Aorta (tissue), 5 donors: ENCODE measurements at regions not wholly inside any gene's neighbourhood (a gene's known extent, or its start where the extent isn't known, plus 50 kb on each side); places are given as distances from the start of the nearest gene placed in this dataset.

Source experiments
- ATAC-seq: fragments of 200-7000 bp; cut with Tn5 transposase; one replicate; pipeline ENCODE4 v1.9.1; 2022; ENCODE audit warnings: moderate library complexity; ENCODE audit not compliant: low FRiP score
- DNase-seq, 2 donors: peaks; one replicate each; pipeline ENCODE4 v3.0.0-alpha.2; 2020
- H3K27ac ChIP-seq, 2 donors: one replicate each; pipeline ENCODE4 v1.5.1; 2013; ENCODE audit warnings: low read length in 2 of 2, mild to moderate bottlenecking in 2 of 2, moderate library complexity in 2 of 2, control low read depth in 1 of 2, inconsistent platforms in 1 of 2, low read depth in 1 of 2
- H3K27me3 ChIP-seq, 2 donors: one replicate each; pipeline ENCODE4 v1.6.1; 2013; ENCODE audit warnings: control low read depth in 1 of 2, low read length in 1 of 2, mild to moderate bottlenecking in 1 of 2, moderate library complexity in 1 of 2; ENCODE audit not compliant: insufficient read depth in 2 of 2, control insufficient read depth in 1 of 2
- H3K36me3 ChIP-seq, 2 donors: one replicate each; pipeline ENCODE4 v1.6.1; 2013; ENCODE audit warnings: control low read depth in 1 of 2, low read length in 1 of 2, mild to moderate bottlenecking in 1 of 2; ENCODE audit not compliant: insufficient read depth in 2 of 2, control insufficient read depth in 1 of 2
- H3K4me1 ChIP-seq, 2 donors: one replicate each; pipeline ENCODE4 v1.6.1; 2013; ENCODE audit warnings: low read length in 2 of 2, control low read depth in 1 of 2, mild to moderate bottlenecking in 1 of 2, moderate library complexity in 1 of 2; ENCODE audit not compliant: insufficient read depth in 2 of 2, control insufficient read depth in 1 of 2
- H3K4me3 ChIP-seq, 2 donors: one replicate each; pipeline ENCODE4 v1.5.1; 2013; ENCODE audit warnings: low read length in 2 of 2, control low read depth in 1 of 2, mild to moderate bottlenecking in 1 of 2
- H3K9me3 ChIP-seq: one replicate; pipeline ENCODE4 v1.6.1; 2013; ENCODE audit warnings: mild to moderate bottlenecking, low read length; ENCODE audit not compliant: control insufficient read depth
- WGBS, 2 donors: extraction: QIAGEN DNeasy Blood & Tissue Kit; methylation state at CpG; one replicate each; pipeline ENCODE4 v1.1.7; 2013; 5-methylcytosine and 5-hydroxymethylcytosine counted together
- intact Hi-C, 2 donors: fragments of 100-400 bp; cut with DNase I; formaldehyde crosslinking; loops; one replicate each; pipeline versions ENCODE4 v1.14.2 to v1.15.0; 2022
- donor health status: healthy with polysubstance abuse.
- donor health status: Bipolar disorder and iron deficiency.
- donor health status: DM: no; HTN: no; CAD: no.
- donor health status: DM: no; HTN: no; CAD: no.
- donor health status: DM: yes; HTN: yes; CAD: no.

DNA sequence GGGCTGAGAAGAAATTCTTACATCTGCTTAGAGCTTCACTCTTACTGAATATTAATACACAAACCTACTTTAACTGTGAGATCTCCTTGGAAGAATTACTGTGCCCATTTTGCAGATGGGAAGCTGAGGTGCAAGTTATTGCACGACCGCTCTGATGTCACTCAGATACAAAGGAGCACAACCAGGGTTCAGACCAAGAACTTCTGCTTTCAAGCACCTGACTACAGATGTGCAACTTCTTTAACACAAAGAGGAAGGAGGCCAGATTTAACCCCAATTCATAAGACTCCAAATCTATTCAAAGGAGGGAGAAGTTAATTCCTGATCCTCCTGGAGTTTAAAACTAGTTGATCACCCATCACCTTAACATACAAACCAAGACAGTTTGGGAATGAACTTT is 232.6 kb downstream of the VRK1 start:
- Histone ChIP-seq H3K9me3 (peaks cover 4% of the 10 kb centered on the region), H3K4me3 (no peak overlapping the region), H3K36me3 (no peaks in the 10 kb centered on the region), H3K27me3 (peaks cover 0 to 2% of the 10 kb centered on the region in 2 donors), H3K4me1 (no peaks in the 10 kb centered on the region), H3K27ac (no peak overlapping the region)
- ATAC-seq (no peak), DNase-seq (no peak)
- intact Hi-C loops: no loop called here
- 94% methylated on average over 2 of the region's 2 CpGs for WGBS, 2 donors

- H3K27me3 ChIP-seq: peaks cover 0 to 5% of the 10 kb centered on the region in 2 donors
These were observed 234.3 kb downstream of the VRK1 start for GRCh38 chr14:97031530-97031929.

DNA sequence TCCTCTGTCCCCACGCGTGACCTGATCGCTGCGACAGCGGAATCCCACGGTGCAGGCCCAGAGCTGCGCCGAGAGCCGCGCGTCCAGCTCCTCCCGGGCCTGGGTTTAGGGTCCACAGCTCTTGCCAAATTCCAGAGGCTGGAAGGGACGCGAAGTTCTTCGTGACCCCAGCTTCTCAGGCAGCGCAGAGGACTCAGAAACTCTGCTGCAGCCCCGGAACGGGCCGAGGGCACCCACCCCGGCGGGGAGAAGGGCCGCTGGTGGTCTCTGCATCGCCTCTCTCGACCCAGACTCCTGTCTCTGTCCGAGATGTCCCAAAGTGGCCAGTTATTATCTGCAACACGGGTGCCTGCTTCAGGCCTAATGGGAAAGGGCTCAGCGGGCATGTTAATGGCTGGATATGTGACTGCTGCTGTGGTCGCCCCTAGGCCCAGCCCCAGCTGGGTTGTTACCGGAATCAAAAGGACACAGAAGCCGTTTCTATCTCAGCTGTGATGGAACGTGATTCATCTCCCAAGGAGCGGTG is 236.4 kb downstream of the VRK1 start:
- intact Hi-C loops: no loop called here

More at GRCh38 chr14:97031530-97031929, 234.3 kb downstream of the VRK1 start:
- no peak overlapping the region for H3K27ac ChIP-seq
- no peaks in the 10 kb centered on the region for H3K4me1 ChIP-seq
- DNase-seq (no peak), ATAC-seq (no peak)
- H3K9me3 ChIP-seq: peaks cover 6% of the 10 kb centered on the region
- intact Hi-C loops: no loop called here
- no peak overlapping the region for H3K4me3 ChIP-seq
- WGBS, 2 donors: 81 to 97% methylated on average over 4 of the region's 4 CpGs
- H3K36me3 ChIP-seq: no peaks in the 10 kb centered on the region

GRCh38 chr14:97036086-97036852 is 239.1 kb downstream of the VRK1 start:
- peaks cover 10% of the 10 kb centered on the region for H3K9me3 ChIP-seq
- intact Hi-C loops: no loop called here
- no peaks in the 10 kb centered on the region for H3K4me1 ChIP-seq
- no peak overlapping the region for H3K4me3 ChIP-seq
- DNase-seq (no peak), ATAC-seq (no peak)
- peaks cover 0 to 5% of the 10 kb centered on the region in 2 donors for H3K27me3 ChIP-seq
- H3K27ac ChIP-seq: no peak overlapping the region
- WGBS, 2 donors: 64 to 74% methylated on average over 16 of the region's 16 CpGs
- no peaks in the 10 kb centered on the region for H3K36me3 ChIP-seq

More for the DNA sequence above, 236.4 kb downstream of the VRK1 start:
- Histone ChIP-seq H3K36me3 (no peaks in the 10 kb centered on the region), H3K4me3 (no peak overlapping the region), H3K9me3 (peaks cover 6% of the 10 kb centered on the region), H3K27ac (no peak overlapping the region), H3K27me3 (peaks cover 0 to 5% of the 10 kb centered on the region in 2 donors), H3K4me1 (no peaks in the 10 kb centered on the region)
- WGBS, 2 donors: 20 to 22% methylated on average over 31 to 32 of the region's 32 CpGs
- no peak for ATAC-seq
- DNase-seq: no peak

- Histone ChIP-seq H3K4me1 (no peaks in the 10 kb centered on the region), H3K36me3 (no peaks in the 10 kb centered on the region), H3K4me3 (no peak overlapping the region), H3K27me3 (peaks cover 0 to 2% of the 10 kb centered on the region in 2 donors), H3K9me3 (peaks cover 8% of the 10 kb centered on the region), H3K27ac (no peak overlapping the region)
- WGBS, 2 donors: 79 to 83% methylated on average over 1 of the region's 1 CpG
- intact Hi-C loops: no loop called here
- ATAC-seq: no peak
- DNase-seq: no peak
These were observed 242.7 kb downstream of the VRK1 start for GRCh38 chr14:97039717-97040363.

- ATAC-seq: no peak
- WGBS, 2 donors: 60 to 66% methylated on average over 7 of the region's 7 CpGs
- intact Hi-C loops: no loop called here
These were observed 249.8 kb downstream of the VRK1 start for GRCh38 chr14:97046967-97047366.

GRCh38 chr14:97052001-97052400 is 254.8 kb downstream of the VRK1 start:
- Histone ChIP-seq H3K27ac (no peak overlapping the region), H3K36me3 (no peaks in the 10 kb centered on the region), H3K27me3 (peaks cover 0 to 3% of the 10 kb centered on the region in 2 donors), H3K4me3 (no peak overlapping the region), H3K9me3 (peaks cover 1% of the 10 kb centered on the region), H3K4me1 (no peaks in the 10 kb centered on the region)
- no peak for ATAC-seq
- DNase-seq: no peak
- intact Hi-C loops: no loop called here

More at GRCh38 chr14:97046967-97047366, 249.8 kb downstream of the VRK1 start:
- H3K4me3 ChIP-seq: no peak overlapping the region
- DNase-seq: no peak
- no peaks in the 10 kb centered on the region for H3K4me1 ChIP-seq
- peaks cover 1% of the 10 kb centered on the region for H3K9me3 ChIP-seq
- H3K27me3 ChIP-seq: peaks cover 0 to 1% of the 10 kb centered on the region in 2 donors
- H3K27ac ChIP-seq: no peak overlapping the region
- H3K36me3 ChIP-seq: no peaks in the 10 kb centered on the region

GRCh38 chr14:97053941-97054340 is 256.8 kb downstream of the VRK1 start:
- Histone ChIP-seq H3K27ac (no peak overlapping the region), H3K27me3 (peaks cover 0 to 3% of the 10 kb centered on the region in 2 donors), H3K36me3 (no peaks in the 10 kb centered on the region), H3K4me3 (no peak overlapping the region), H3K9me3 (peaks cover 1% of the 10 kb centered on the region), H3K4me1 (no peaks in the 10 kb centered on the region)
- intact Hi-C loops: no loop called here
- ATAC-seq: no peak
- no peak for DNase-seq
- WGBS, 2 donors: 79 to 84% methylated on average over 9 of the region's 9 CpGs

DNA sequence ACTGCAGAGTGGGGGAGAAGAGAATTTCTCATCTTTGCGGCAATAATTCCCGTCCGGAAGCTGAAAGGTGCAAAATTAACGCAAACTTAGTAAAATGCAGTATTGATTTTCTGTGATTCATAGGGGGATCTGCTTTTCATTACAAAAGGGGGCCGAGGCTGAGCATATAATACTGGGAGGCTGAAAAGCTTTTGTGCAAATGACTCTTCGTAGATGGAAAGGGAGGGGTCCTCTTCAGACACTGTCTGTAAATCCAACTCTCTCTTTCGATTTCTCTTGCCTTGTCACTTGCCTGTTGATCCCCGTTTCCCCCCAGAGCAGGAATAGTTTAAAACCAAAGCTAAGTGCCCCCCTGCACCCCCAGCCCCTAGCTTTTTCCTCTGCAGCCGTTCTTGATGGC is 258.2 kb downstream of the VRK1 start:
- no peak for ATAC-seq
- intact Hi-C loops: no loop called here
- Histone ChIP-seq H3K27ac (no peak overlapping the region), H3K9me3 (peaks cover 1% of the 10 kb centered on the region), H3K27me3 (peaks cover 0 to 3% of the 10 kb centered on the region in 2 donors), H3K36me3 (no peaks in the 10 kb centered on the region), H3K4me1 (no peaks in the 10 kb centered on the region), H3K4me3 (no peak overlapping the region)
- DNase-seq: no peak
- WGBS, 2 donors: 62 to 64% methylated on average over 9 of the region's 9 CpGs
